HEK293 (cell line): ENCODE measurements at regions not wholly inside any gene's neighbourhood (a gene's known extent, or its start where the extent isn't known, plus 50 kb on each side); places are given as distances from the start of the nearest gene placed in this dataset.
A peak's percentile ranks its signal among the peaks of the same experiment; 100 is the strongest.

Experiments
- CTCF ChIA-PET: fragments of 350-600 bp; formaldehyde crosslinking; extraction: SDS; loops from one replicate; lab custom pipeline; 2021; ENCODE audit warnings: antibody characterized with exemption; lab: Yijun Ruan, JAX
- POLR2A ChIA-PET: fragments of 300-600 bp; formaldehyde crosslinking; extraction: SDS; loops from one replicate; lab custom pipeline; 2020; ENCODE audit warnings: antibody characterized with exemption, inconsistent platforms; lab: Yijun Ruan, JAX
- H3K27ac ChIP-seq: fragments of 200-500 bp; sonication (Bioruptor generic); 2 replicates; pipeline ENCODE4 v1.5.1; 2014; ENCODE audit warnings: low read depth, low read length, control low read depth, inconsistent platforms; ENCODE audit errors: extremely low read depth
- H3K36me3 ChIP-seq, 2 experiments: fragments of 200-500 bp in 1 of 2; sonication (Bioruptor generic) in 1 of 2; 1 replicate in 1 of 2; 2 replicates in 1 of 2; pipeline ENCODE4 v1.5.1; 2014 to 2017; ENCODE audit warnings: inconsistent platforms in 2 of 2, low read length in 2 of 2; ENCODE audit not compliant: control insufficient read depth in 2 of 2, insufficient read depth in 1 of 2
- H3K4me1 ChIP-seq: fragments of 200-500 bp; sonication (Bioruptor generic); 2 replicates; pipeline ENCODE4 v1.5.1; 2014; ENCODE audit warnings: mild to moderate bottlenecking, low read length, inconsistent platforms; ENCODE audit not compliant: control insufficient read depth, insufficient read depth
- H3K4me3 ChIP-seq: 2 replicates; pipeline ENCODE4 v1.5.1; 2011; ENCODE audit warnings: low read depth, mild to moderate bottlenecking, control low read depth, low read length, moderate library complexity
- H3K9me3 ChIP-seq: fragments of 200-500 bp; sonication (Bioruptor generic); 2 replicates; pipeline ENCODE4 v1.5.1; 2014; ENCODE audit warnings: low read depth, low read length, inconsistent platforms; ENCODE audit not compliant: control insufficient read depth, insufficient read depth
- BCL6B ChIP-seq: fragments of 450-650 bp; formaldehyde crosslinking; IDR thresholded peaks from 2 replicates; pipeline ENCODE4 v1.5.1; 2017; ENCODE audit warnings: missing biosample characterization, missing genetic modification characterization
- FEZF1 ChIP-seq: fragments of 450-650 bp; formaldehyde crosslinking; IDR thresholded peaks from 2 replicates; pipeline ENCODE4 v1.5.1; 2016; ENCODE audit warnings: missing biosample characterization, missing genetic modification characterization
- HOXC10 ChIP-seq: sonication (generic); formaldehyde crosslinking; IDR thresholded peaks from 2 replicates; pipeline ENCODE4 v1.8.1; 2023; ENCODE audit warnings: mild to moderate bottlenecking, missing genetic modification reagents
- PATZ1 ChIP-seq: fragments of 450-650 bp; formaldehyde crosslinking; IDR thresholded peaks from 2 replicates; pipeline ENCODE4 v1.5.1; 2016; ENCODE audit warnings: missing biosample characterization, missing genetic modification characterization
- PRDM1 ChIP-seq: fragments of 450-650 bp; formaldehyde crosslinking; IDR thresholded peaks from 2 replicates; pipeline ENCODE4; 2016; ENCODE audit warnings: missing biosample characterization, missing genetic modification characterization
- PRDM4 ChIP-seq: fragments of 450-650 bp; formaldehyde crosslinking; IDR thresholded peaks from 2 replicates; pipeline ENCODE4 v1.5.1; 2017; ENCODE audit warnings: missing biosample characterization, missing genetic modification characterization
- PRDM6 ChIP-seq: fragments of 450-650 bp; formaldehyde crosslinking; IDR thresholded peaks from 2 replicates; pipeline ENCODE4 v1.5.1; 2017; ENCODE audit warnings: missing biosample characterization, missing genetic modification characterization
- SETDB1 ChIP-seq: IDR thresholded peaks from one replicate; pipeline ENCODE4 v1.6.1; 2017; ENCODE audit warnings: mild to moderate bottlenecking, low read length, moderate library complexity, mixed read lengths; ENCODE audit not compliant: insufficient read length
- TCF7L2 ChIP-seq: IDR thresholded peaks from 2 replicates; pipeline ENCODE4 v1.6.1; 2011; ENCODE audit warnings: low read depth, mild to moderate bottlenecking, inconsistent platforms, low read length, moderate library complexity, borderline replicate concordance
- TRIM28 ChIP-seq: IDR thresholded peaks from 2 replicates; pipeline ENCODE4 v1.6.1; 2011; ENCODE audit warnings: low read length, control low read depth, borderline replicate concordance
- ZFHX2 ChIP-seq: fragments of 450-650 bp; formaldehyde crosslinking; conservative IDR thresholded peaks from 2 replicates; pipeline ENCODE4 v1.5.1; 2016; ENCODE audit warnings: missing biosample characterization, missing genetic modification characterization
- ZNF146 ChIP-seq: fragments of 450-650 bp; formaldehyde crosslinking; IDR thresholded peaks from 2 replicates; pipeline ENCODE4 v1.5.1; 2016; ENCODE audit warnings: missing biosample characterization, missing genetic modification characterization
- ZNF169 ChIP-seq: fragments of 450-650 bp; formaldehyde crosslinking; IDR thresholded peaks from 2 replicates; pipeline ENCODE4 v1.5.1; 2016; ENCODE audit warnings: missing biosample characterization, missing genetic modification characterization
- ZNF23 ChIP-seq: fragments of 450-650 bp; formaldehyde crosslinking; IDR thresholded peaks from 2 replicates; pipeline ENCODE4 v1.5.1; 2016; ENCODE audit warnings: missing biosample characterization, missing genetic modification characterization, borderline replicate concordance
- ZNF24 ChIP-seq: fragments of 450-650 bp; formaldehyde crosslinking; IDR thresholded peaks from 2 replicates; pipeline ENCODE4 v1.5.1; 2016; ENCODE audit warnings: missing biosample characterization, missing genetic modification characterization
- ZNF274 ChIP-seq, 2 experiments: fragments of 200-500 bp in 1 of 2; fragments of 450-650 bp in 1 of 2; sonication (Bioruptor generic) in 1 of 2; formaldehyde crosslinking in 1 of 2; IDR thresholded peaks; 2 replicates each; pipeline versions ENCODE4 v1.5.1 to v1.6.1; 2014 to 2016; ENCODE audit warnings: borderline replicate concordance in 1 of 2, inconsistent platforms in 1 of 2, low read length in 1 of 2, missing biosample characterization in 1 of 2, missing genetic modification characterization in 1 of 2
- ZNF335 ChIP-seq: fragments of 450-650 bp; formaldehyde crosslinking; conservative IDR thresholded peaks from 2 replicates; pipeline ENCODE4 v1.5.1; 2016; ENCODE audit warnings: missing biosample characterization, missing genetic modification characterization
- ZNF366 ChIP-seq: fragments of 450-650 bp; formaldehyde crosslinking; conservative IDR thresholded peaks from 2 replicates; pipeline ENCODE4 v1.5.1; 2016; ENCODE audit warnings: missing biosample characterization, missing genetic modification characterization
- ZNF37A ChIP-seq: fragments of 450-650 bp; IDR thresholded peaks from 2 replicates; pipeline ENCODE4 v1.5.1; 2018; ENCODE audit warnings: missing biosample characterization, missing genetic modification characterization
- ZNF391 ChIP-seq: fragments of 450-650 bp; formaldehyde crosslinking; IDR thresholded peaks from 2 replicates; pipeline ENCODE4 v1.5.1; 2016; ENCODE audit warnings: low read depth, missing biosample characterization, missing genetic modification characterization, borderline replicate concordance
- ZNF404 ChIP-seq: fragments of 450-650 bp; formaldehyde crosslinking; IDR thresholded peaks from 2 replicates; pipeline ENCODE4 v1.5.1; 2017; ENCODE audit warnings: missing biosample characterization, missing genetic modification characterization
- ZNF580 ChIP-seq: fragments of 450-650 bp; formaldehyde crosslinking; IDR thresholded peaks from 2 replicates; pipeline ENCODE4 v1.5.1; 2016; ENCODE audit warnings: missing biosample characterization, missing genetic modification characterization
- ZNF626 ChIP-seq: fragments of 450-650 bp; sonication (Bioruptor Pico); formaldehyde crosslinking; IDR thresholded peaks from 2 replicates; pipeline ENCODE4 v1.5.1; 2018; ENCODE audit warnings: missing biosample characterization, missing genetic modification characterization, inconsistent platforms
- ZNF660 ChIP-seq: fragments of 450-650 bp; IDR thresholded peaks from 2 replicates; pipeline ENCODE4 v1.5.1; 2018; ENCODE audit warnings: missing biosample characterization, mild to moderate bottlenecking, missing genetic modification characterization
- ZNF664 ChIP-seq: fragments of 450-650 bp; formaldehyde crosslinking; IDR thresholded peaks from 2 replicates; pipeline ENCODE4 v1.5.1; 2016; ENCODE audit warnings: missing biosample characterization, missing genetic modification characterization
- ZNF704 ChIP-seq: fragments of 450-650 bp; formaldehyde crosslinking; IDR thresholded peaks from 2 replicates; pipeline ENCODE4 v1.5.1; 2016; ENCODE audit warnings: missing biosample characterization, missing genetic modification characterization
- ZNF792 ChIP-seq: fragments of 450-650 bp; formaldehyde crosslinking; IDR thresholded peaks from 2 replicates; pipeline ENCODE4 v1.5.1; 2016; ENCODE audit warnings: missing biosample characterization, missing genetic modification characterization
- ZSCAN23 ChIP-seq: fragments of 450-650 bp; formaldehyde crosslinking; IDR thresholded peaks from 2 replicates; pipeline ENCODE4 v1.5.1; 2016; ENCODE audit warnings: missing biosample characterization, missing genetic modification characterization
- ZXDB ChIP-seq: fragments of 450-650 bp; formaldehyde crosslinking; IDR thresholded peaks from 2 replicates; pipeline ENCODE4 v1.5.1; 2016; ENCODE audit warnings: missing biosample characterization, missing genetic modification characterization

- H3K4me3 ChIP-seq, result no peak overlapping the region
- no peaks in the 10 kb centered on the region for H3K9me3 ChIP-seq
- ChIA-PET POLR2A (no interaction called here), CTCF (interaction anchor here (0.6 kb wide), 1 partner anchor 278 kb away, joined by 3 read pairs; no protein-coding TSS in a partner anchor)
- H3K4me1 ChIP-seq, result peaks cover 10% of the 10 kb centered on the region; the same call in 1 of the 2 replicates
- H3K27ac ChIP-seq, result peak overlapping the region; percentile 5; the same call in 1 of the 2 replicates
- no peaks in the 10 kb centered on the region for H3K36me3 ChIP-seq
- TF ChIP-seq ZNF274 (IDR thresholded peaks at IDR 0.05; ENCODE audit: low read length) (no peak), ZNF274 (tag by site-specific recombination; IDR thresholded peaks at IDR 0.05; ENCODE audit: borderline replicate concordance) (no peak), ZNF169 (tag by site-specific recombination) (no peak), ZSCAN23 (tag by site-specific recombination) (no peak), ZNF664 (no peak), ZNF792 (tag by site-specific recombination) (no peak), ZNF626 (no peak), TRIM28 (peak; percentile 33; the same call in 1 of the 2 replicates), SETDB1 (no peak), ZNF580 (no peak), ZNF146 (no peak), ZFHX2 (tag by site-specific recombination) (no peak), PRDM4 (tag by site-specific recombination) (0 out of 2 replicates have a peak, but pooled peaks have one; percentile 43), ZNF404 (tag by site-specific recombination) (no peak), HOXC10 (CRISPR knock-in tag) (no peak), ZNF366 (tag by site-specific recombination) (peak; percentile 79), FEZF1 (tag by site-specific recombination) (peak; percentile 63), ZNF704 (tag by site-specific recombination) (no peak), PRDM6 (tag by site-specific recombination) (peak; percentile 49; the same call in 1 of the 2 replicates), ZNF24 (tag by site-specific recombination) (0 out of 2 replicates have a peak, but pooled peaks have one; percentile 32), ZNF23 (tag by site-specific recombination) (no peak), ZNF37A (tag by site-specific recombination) (no peak), ZNF391 (tag by site-specific recombination) (peak; percentile 15; the same call in 1 of the 2 replicates), ZNF335 (tag by site-specific recombination) (peak; percentile 24; the same call in 1 of the 2 replicates), BCL6B (tag by site-specific recombination) (no peak), ZXDB (tag by site-specific recombination) (peak; percentile 8; the same call in 1 of the 2 replicates), PATZ1 (no peak), PRDM1 (tag by site-specific recombination) (0 out of 2 replicates have a peak, but pooled peaks have one; percentile 7), TCF7L2 (no peak), ZNF660 (peak; percentile 65; the same call in 1 of the 2 replicates)
Measured at GRCh38 chr6:130625825-130626527, 201.2 kb upstream of the SMLR1 start.
